IPS-15b (cell line): ENCODE measurements at regions not wholly inside any gene's neighbourhood (a gene's known extent, or its start where the extent isn't known, plus 50 kb on each side); places are given as distances from the start of the nearest gene placed in this dataset.

Experiments
- H3K27me3 ChIP-seq: one replicate; pipeline ENCODE4 v1.6.1; 2013; ENCODE audit warnings: low read length; ENCODE audit not compliant: control insufficient read depth, insufficient read depth
- H3K36me3 ChIP-seq: one replicate; pipeline ENCODE4 v1.6.1; 2013; ENCODE audit warnings: low read length; ENCODE audit not compliant: control insufficient read depth, insufficient read depth
- H3K4me1 ChIP-seq: one replicate; pipeline ENCODE4 v1.6.1; 2013; ENCODE audit warnings: mild to moderate bottlenecking, low read length; ENCODE audit not compliant: control insufficient read depth, insufficient read depth
- H3K4me3 ChIP-seq: one replicate; pipeline ENCODE4 v1.5.1; 2013; ENCODE audit warnings: low read depth, low read length
- H3K9ac ChIP-seq: one replicate; pipeline ENCODE4 v1.6.1; 2013; ENCODE audit warnings: low read depth, mild to moderate bottlenecking, low read length
- H3K9me3 ChIP-seq: one replicate; pipeline ENCODE4 v1.6.1; 2013; ENCODE audit warnings: mild to moderate bottlenecking, low read length; ENCODE audit not compliant: control insufficient read depth, insufficient read depth

- H3K4me3 ChIP-seq, result no peak overlapping the region
- H3K9me3 ChIP-seq, result no peaks in the 10 kb centered on the region
- no peaks in the 10 kb centered on the region for H3K4me1 ChIP-seq
- no peaks in the 10 kb centered on the region for H3K27me3 ChIP-seq
- H3K36me3 ChIP-seq, result no peaks in the 10 kb centered on the region
- no peak overlapping the region for H3K9ac ChIP-seq
These were observed 145.8 kb upstream of the SLC30A5 start for GRCh38 chr5:68947986-68948385.

GRCh38 chr5:68949256-68949655 lies 144.6 kb upstream of the SLC30A5 start:
- Histone ChIP-seq H3K4me3 (no peak overlapping the region), H3K9me3 (no peaks in the 10 kb centered on the region), H3K4me1 (no peaks in the 10 kb centered on the region), H3K9ac (no peak overlapping the region), H3K27me3 (no peaks in the 10 kb centered on the region), H3K36me3 (no peaks in the 10 kb centered on the region)

- H3K27me3 ChIP-seq, result no peaks in the 10 kb centered on the region
- H3K9ac ChIP-seq, result no peak overlapping the region
- H3K4me3 ChIP-seq, result no peak overlapping the region
- no peaks in the 10 kb centered on the region for H3K9me3 ChIP-seq
- H3K4me1 ChIP-seq, result no peaks in the 10 kb centered on the region
- H3K36me3 ChIP-seq, result no peaks in the 10 kb centered on the region
These were observed 144.1 kb upstream of the SLC30A5 start for GRCh38 chr5:68949711-68950110.

DNA sequence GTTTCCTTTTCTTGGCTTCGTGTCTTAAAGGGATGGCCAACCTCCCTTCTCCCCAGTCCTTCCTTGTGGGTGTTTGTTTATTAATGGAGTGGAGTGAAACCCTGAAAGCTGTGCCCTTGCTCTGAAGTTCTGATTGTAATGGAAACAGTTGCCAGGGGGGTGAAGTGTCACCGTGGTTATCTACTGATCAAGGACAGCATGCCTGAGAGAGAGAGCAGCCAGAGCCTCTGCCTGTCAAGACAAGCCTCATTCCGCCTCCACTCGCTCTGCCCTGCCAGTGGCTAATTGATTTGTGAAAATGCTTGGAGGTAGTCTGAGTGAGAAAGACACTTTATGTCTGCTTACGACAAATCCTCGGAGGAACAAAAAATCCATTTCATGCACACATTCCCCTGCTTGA lies 143.7 kb upstream of the SLC30A5 start:
- Histone ChIP-seq H3K4me1 (no peaks in the 10 kb centered on the region), H3K9ac (no peak overlapping the region), H3K27me3 (no peaks in the 10 kb centered on the region), H3K9me3 (no peaks in the 10 kb centered on the region), H3K4me3 (no peak overlapping the region), H3K36me3 (no peaks in the 10 kb centered on the region)

- no peaks in the 10 kb centered on the region for H3K4me1 ChIP-seq
- no peaks in the 10 kb centered on the region for H3K36me3 ChIP-seq
- H3K9me3 ChIP-seq, result no peaks in the 10 kb centered on the region
- H3K9ac ChIP-seq, result no peak overlapping the region
- no peak overlapping the region for H3K4me3 ChIP-seq
- no peaks in the 10 kb centered on the region for H3K27me3 ChIP-seq
These were observed 142.9 kb upstream of the SLC30A5 start for GRCh38 chr5:68950930-68951329.

GRCh38 chr5:68953231-68953874 lies 140.5 kb upstream of the SLC30A5 start:
- Histone ChIP-seq H3K27me3 (no peaks in the 10 kb centered on the region), H3K9ac (no peak overlapping the region), H3K9me3 (no peaks in the 10 kb centered on the region), H3K36me3 (no peaks in the 10 kb centered on the region), H3K4me1 (no peaks in the 10 kb centered on the region), H3K4me3 (no peak overlapping the region)

DNA sequence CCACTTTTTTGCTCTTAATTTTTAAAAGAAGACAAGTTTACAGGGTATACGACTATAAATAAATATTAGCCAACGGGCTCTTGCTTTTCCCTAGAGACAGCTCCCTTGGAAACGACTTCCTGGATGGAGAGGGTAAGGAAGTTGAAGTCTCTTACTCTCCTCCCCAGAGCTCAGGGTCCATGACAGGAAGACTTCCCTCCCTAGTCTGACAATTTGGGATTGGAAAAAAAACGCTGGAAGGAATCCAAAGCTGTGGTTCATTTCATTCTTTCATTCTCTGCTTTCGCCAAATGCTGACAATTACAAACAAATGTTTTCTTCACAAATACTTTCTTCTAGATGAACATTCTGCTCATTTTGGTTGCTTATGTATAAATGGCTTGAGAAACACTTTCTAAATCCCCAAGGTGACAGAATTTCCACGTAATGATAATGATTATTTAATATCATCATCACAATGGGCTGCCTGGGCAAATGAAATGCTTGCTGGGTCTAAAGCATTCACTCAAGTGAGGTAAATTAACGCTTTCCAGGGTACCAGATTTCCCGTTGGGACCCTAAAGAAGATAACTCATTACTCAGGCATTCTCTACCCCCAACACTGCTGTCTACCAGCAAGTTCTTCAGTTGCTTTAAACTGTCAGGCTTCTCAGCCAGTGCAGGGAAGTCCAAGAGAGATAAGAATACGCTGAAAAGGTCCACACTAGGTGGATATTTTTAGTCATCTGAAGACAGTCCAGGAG lies 139.8 kb upstream of the SLC30A5 start:
- Histone ChIP-seq H3K9ac (no peak overlapping the region), H3K36me3 (no peaks in the 10 kb centered on the region), H3K4me1 (no peaks in the 10 kb centered on the region), H3K4me3 (no peak overlapping the region), H3K27me3 (no peaks in the 10 kb centered on the region), H3K9me3 (no peaks in the 10 kb centered on the region)

GRCh38 chr5:68954618-68954910 lies 139.2 kb upstream of the SLC30A5 start:
- Histone ChIP-seq H3K36me3 (no peaks in the 10 kb centered on the region), H3K4me3 (no peak overlapping the region), H3K9ac (no peak overlapping the region), H3K4me1 (no peaks in the 10 kb centered on the region), H3K9me3 (no peaks in the 10 kb centered on the region), H3K27me3 (no peaks in the 10 kb centered on the region)

DNA sequence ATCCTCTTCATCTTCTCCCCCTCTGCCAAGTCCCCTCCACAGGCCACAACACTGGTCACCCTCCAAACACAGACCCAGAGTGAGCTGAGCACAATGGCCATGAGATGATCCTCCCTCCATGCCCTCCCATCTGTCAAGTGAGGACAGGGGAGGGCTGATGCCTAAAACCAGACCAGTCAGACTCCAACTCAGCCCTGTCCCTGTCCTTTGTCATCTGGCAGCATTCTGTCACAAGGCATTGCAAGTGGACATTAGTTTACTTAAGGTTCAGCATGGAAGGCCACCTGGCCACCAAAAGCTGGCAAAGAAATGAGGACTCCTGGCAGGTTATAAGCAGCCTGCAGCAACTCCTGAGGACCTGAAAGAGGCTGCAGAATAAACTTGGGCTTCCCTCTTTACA lies 136.2 kb upstream of the SLC30A5 start:
- H3K27me3 ChIP-seq, result no peaks in the 10 kb centered on the region
- no peak overlapping the region for H3K4me3 ChIP-seq
- no peaks in the 10 kb centered on the region for H3K9me3 ChIP-seq
- H3K9ac ChIP-seq, result no peak overlapping the region
- H3K4me1 ChIP-seq, result peaks cover 1% of the 10 kb centered on the region
- H3K36me3 ChIP-seq, result no peaks in the 10 kb centered on the region

- no peaks in the 10 kb centered on the region for H3K27me3 ChIP-seq
- H3K4me3 ChIP-seq, result no peak overlapping the region
- peaks cover 3% of the 10 kb centered on the region for H3K4me1 ChIP-seq
- no peak overlapping the region for H3K9ac ChIP-seq
- H3K36me3 ChIP-seq, result no peaks in the 10 kb centered on the region
- H3K9me3 ChIP-seq, result no peaks in the 10 kb centered on the region
These were observed 135.4 kb upstream of the SLC30A5 start for GRCh38 chr5:68958428-68958827.

- Histone ChIP-seq H3K36me3 (no peaks in the 10 kb centered on the region), H3K4me1 (peaks cover 3% of the 10 kb centered on the region), H3K9ac (no peak overlapping the region), H3K27me3 (no peaks in the 10 kb centered on the region), H3K9me3 (no peaks in the 10 kb centered on the region), H3K4me3 (no peak overlapping the region)
These were observed 133.4 kb upstream of the SLC30A5 start for GRCh38 chr5:68960456-68960855.

- Histone ChIP-seq H3K9ac (no peak overlapping the region), H3K4me1 (peaks cover 3% of the 10 kb centered on the region), H3K4me3 (no peak overlapping the region), H3K27me3 (no peaks in the 10 kb centered on the region), H3K36me3 (no peaks in the 10 kb centered on the region), H3K9me3 (no peaks in the 10 kb centered on the region)
These were observed 132.9 kb upstream of the SLC30A5 start for GRCh38 chr5:68960961-68961360.
